ENCODE measurements at regions not wholly inside any gene's neighbourhood (a gene's known extent, or its start where the extent isn't known, plus 50 kb on each side); places are given as distances from the start of the nearest gene placed in this dataset.
"Not testable (repeated sequence)": the region's sequence is repeated elsewhere in the genome, so short reads cannot be mapped to it uniquely, and the experiment has no call there.

DNA sequence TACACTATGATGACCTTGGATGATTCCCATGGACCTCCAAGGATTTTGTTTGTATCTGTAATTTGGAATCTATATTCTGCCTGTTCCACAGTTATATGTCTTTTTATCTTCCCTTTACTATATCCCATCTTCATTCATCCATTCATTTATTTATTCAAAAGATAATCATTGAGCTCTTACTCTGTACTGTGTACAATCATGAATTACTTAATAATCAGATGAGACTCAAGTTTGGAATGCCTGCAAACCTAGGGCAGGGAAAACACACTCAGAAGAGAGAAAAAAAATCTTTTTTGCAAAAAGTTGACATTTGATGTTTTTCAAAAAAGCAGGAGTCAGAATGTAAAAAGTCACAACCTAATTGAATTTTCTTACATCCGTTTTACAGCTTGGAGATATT is 170.2 kb upstream of the GNAI1 start:
- ATAC-seq (ENCODE audit: low read depth) (no peak), DNase-seq (ENCODE audit: low spot score in 2 of 2) (no peak)
- H3K27ac Mint-ChIP-seq, result no peak overlapping the region
- H3K4me1 Mint-ChIP-seq, result no peaks in the 10 kb centered on the region
- no peaks in the 10 kb centered on the region for H3K36me3 Mint-ChIP-seq
- peaks cover 6% of the 10 kb centered on the region for H3K9me3 Mint-ChIP-seq
- H3K4me3 Mint-ChIP-seq, result no peak overlapping the region
- no peaks in the 10 kb centered on the region for H3K27me3 Mint-ChIP-seq

DNA sequence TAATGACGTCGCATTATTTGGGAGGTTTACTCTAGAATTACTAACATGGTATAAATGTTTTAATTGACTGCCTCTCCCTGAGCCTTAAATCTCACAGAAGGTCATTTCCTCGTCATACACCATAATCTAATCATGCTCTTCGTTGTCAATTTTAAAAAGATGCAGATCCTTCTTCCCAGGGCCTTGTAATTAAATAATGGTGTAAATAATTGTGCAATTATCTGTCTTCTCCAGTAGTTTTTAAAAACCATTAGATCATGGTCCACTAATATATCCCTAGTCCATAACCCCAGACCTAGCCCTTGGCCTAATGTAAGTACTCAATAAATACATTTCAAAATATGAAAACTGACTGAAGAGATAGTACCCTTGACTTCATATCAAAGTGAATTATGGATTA is 181.5 kb upstream of the GNAI1 start:
- no peaks in the 10 kb centered on the region for H3K36me3 Mint-ChIP-seq
- DNase-seq (ENCODE audit: low spot score in 2 of 2), result no peak

DNA sequence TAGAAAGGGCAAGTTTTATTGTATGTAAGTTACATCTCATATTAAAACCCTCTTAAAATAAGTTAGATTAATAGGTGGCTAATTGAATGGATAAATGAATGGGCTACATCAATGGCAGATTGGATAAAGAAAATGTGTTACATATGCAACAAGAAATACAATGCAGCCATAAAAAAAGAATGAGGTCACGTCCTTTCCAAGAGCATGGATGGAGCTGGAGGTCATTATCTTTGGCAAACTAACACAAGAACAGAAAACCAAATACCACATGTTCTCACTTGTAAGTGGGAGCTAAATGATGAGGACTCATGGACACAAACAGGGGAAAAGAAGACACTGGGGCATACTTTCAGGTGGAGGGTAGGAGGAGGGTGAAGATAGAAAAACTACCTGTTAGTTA is 182.2 kb upstream of the GNAI1 start:
- Mint-ChIP-seq H3K36me3 (no peaks in the 10 kb centered on the region), H3K9me3 (peaks cover 3% of the 10 kb centered on the region), H3K4me1 (no peaks in the 10 kb centered on the region), H3K27ac (no peak overlapping the region), H3K27me3 (no peaks in the 10 kb centered on the region), H3K4me3 (no peak overlapping the region)
- no peak for ATAC-seq (ENCODE audit: low read depth)
- no peak for DNase-seq (ENCODE audit: low spot score in 2 of 2)

More for the DNA sequence above, 181.5 kb upstream of the GNAI1 start:
- no peaks in the 10 kb centered on the region for H3K4me1 Mint-ChIP-seq
- H3K9me3 Mint-ChIP-seq, result peaks cover 3% of the 10 kb centered on the region
- no peaks in the 10 kb centered on the region for H3K27me3 Mint-ChIP-seq
- no peak for ATAC-seq (ENCODE audit: low read depth)
- no peak overlapping the region for H3K4me3 Mint-ChIP-seq
- no peak overlapping the region for H3K27ac Mint-ChIP-seq

DNA sequence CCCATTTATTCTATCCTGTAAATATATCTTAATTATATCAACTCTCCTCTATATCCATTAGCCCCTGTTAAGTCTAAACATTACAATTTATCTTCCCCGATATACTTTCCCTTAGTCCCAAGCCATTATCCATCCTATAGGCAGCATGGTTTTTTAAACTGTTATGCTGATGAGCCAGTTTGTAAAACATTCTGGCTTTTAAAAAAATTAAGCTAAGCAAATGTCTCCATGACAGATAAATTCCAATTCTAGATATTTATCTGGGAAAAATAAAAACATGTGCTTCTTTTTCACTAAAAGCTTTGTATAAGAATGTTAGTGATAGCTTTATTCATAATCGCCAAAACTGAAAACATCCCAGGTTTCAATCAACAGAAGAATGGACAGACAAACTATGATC is 183.2 kb upstream of the GNAI1 start:
- Mint-ChIP-seq H3K27me3 (no peaks in the 10 kb centered on the region), H3K4me1 (no peaks in the 10 kb centered on the region), H3K36me3 (no peaks in the 10 kb centered on the region), H3K9me3 (peaks cover 3% of the 10 kb centered on the region), H3K27ac (no peak overlapping the region), H3K4me3 (no peak overlapping the region)
- no peak for ATAC-seq (ENCODE audit: low read depth)
- no peak for DNase-seq (ENCODE audit: low spot score in 2 of 2)

DNA sequence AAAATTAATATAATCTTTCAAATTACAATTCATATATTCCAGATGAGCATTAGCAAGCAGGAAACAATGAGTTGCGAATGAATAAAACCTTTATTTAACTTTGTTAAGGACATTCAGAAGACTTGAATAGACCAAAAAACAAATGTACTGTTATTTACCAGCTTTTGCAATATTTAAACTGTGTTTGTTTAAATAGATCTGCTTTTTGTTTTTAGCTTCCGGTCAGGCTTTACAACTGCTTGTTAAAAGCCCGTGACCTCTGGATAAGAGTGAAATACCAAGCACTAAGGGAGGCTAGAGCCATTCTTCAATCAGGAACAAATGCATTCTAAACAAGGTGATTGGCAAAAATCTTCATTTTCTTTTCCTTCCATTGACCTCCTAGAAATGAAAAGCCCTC is 184.9 kb upstream of the GNAI1 start:
- Mint-ChIP-seq H3K27ac (no peak overlapping the region), H3K9me3 (peaks cover 1% of the 10 kb centered on the region), H3K36me3 (no peaks in the 10 kb centered on the region), H3K27me3 (no peaks in the 10 kb centered on the region), H3K4me1 (no peaks in the 10 kb centered on the region), H3K4me3 (no peak overlapping the region)
- DNase-seq (ENCODE audit: low spot score in 2 of 2) (no peak), ATAC-seq (ENCODE audit: low read depth) (no peak)

DNA sequence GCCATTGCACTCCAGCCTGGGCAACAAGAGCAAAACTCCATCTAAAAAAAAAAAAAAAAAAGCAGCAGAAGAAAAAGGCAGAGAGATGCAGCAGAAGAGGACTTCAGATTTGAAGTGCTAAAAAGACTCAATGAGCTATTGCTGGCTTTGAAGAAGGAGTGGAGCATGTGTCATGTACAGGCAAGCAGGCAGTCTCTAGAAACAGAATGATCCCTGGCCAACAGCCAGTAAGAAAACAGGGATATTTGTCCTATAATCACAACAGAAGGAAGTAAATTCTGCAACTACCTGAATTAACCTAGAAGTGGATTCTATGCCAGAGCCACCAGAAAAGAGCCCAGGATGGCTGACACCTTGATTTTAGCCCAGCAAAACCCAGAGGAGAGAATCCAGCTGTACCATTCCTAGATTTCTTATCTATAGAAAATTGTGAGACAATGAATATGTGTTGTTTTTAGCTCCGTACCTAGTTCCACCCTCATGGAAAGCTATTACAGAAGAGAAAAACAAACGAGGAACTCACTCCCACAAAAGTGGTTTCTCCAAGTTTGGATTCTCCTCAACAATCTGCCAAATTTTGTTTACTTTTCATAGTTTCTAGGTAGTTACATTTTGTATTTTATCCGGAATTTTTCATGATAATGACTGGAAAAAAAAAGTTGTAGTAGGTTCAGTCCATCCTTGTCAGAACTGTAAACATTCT is 198.2 kb upstream of the GNAI1 start:
- no peak overlapping the region for H3K4me3 Mint-ChIP-seq
- ATAC-seq (ENCODE audit: low read depth), result no peak
- H3K36me3 Mint-ChIP-seq, result no peaks in the 10 kb centered on the region
- DNase-seq (ENCODE audit: low spot score in 2 of 2), result no peak
- H3K9me3 Mint-ChIP-seq, result peaks cover 5% of the 10 kb centered on the region
- H3K27me3 Mint-ChIP-seq, result no peaks in the 10 kb centered on the region
- no peak overlapping the region for H3K27ac Mint-ChIP-seq
- H3K4me1 Mint-ChIP-seq, result no peaks in the 10 kb centered on the region

DNA sequence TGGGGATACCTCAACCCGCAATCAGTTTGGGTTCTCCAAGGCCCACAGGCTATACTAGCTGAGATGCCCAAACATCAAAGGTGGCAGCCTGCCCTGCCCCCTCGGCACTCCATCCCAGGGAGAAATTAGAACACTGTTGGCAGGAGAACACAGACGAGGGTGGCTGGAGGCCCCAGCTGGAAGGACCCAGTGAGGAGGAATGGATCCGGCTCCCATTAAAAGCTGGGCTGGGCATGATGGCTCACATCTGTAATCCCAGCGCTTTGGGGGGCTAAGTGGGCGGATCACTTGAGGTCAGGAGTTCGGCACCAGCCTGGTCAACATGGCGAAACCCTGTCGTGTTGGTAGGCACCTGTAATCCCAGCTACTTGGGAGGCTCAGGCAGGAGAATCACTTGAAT is 199.9 kb upstream of the GNAI1 start:
- Mint-ChIP-seq H3K9me3 (peaks cover 5% of the 10 kb centered on the region), H3K27ac (no peak overlapping the region), H3K36me3 (no peaks in the 10 kb centered on the region), H3K4me1 (no peaks in the 10 kb centered on the region), H3K27me3 (no peaks in the 10 kb centered on the region), H3K4me3 (no peak overlapping the region)
- no peak for ATAC-seq (ENCODE audit: low read depth)
- DNase-seq (ENCODE audit: low spot score in 2 of 2), result no peak

DNA sequence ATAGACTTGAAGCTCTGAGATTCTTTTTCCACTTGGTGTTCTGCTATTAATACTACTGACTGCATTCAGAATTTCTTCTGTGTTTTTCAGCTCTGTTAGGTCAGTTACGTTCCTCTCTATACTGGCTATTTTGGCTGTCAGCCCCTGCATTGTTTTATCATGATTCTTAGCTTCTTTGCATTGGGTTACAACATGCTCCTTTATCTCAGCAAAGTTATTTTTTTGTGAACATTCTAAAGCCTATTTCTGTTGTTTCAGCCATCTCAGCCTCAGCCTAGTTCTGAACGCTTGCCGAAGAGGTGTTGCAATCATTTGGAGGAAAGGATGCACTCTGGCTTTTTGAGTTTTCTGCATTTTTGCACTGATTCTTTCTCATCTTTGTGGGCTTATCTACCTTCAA is 201.5 kb upstream of the GNAI1 start:
- H3K9me3 Mint-ChIP-seq, result peaks cover 7% of the 10 kb centered on the region
- ATAC-seq (ENCODE audit: low read depth) (no peak), DNase-seq (ENCODE audit: low spot score in 2 of 2) (no peak)
- H3K4me3 Mint-ChIP-seq, result no peak overlapping the region
- no peaks in the 10 kb centered on the region for H3K36me3 Mint-ChIP-seq
- no peaks in the 10 kb centered on the region for H3K4me1 Mint-ChIP-seq
- no peak overlapping the region for H3K27ac Mint-ChIP-seq
- H3K27me3 Mint-ChIP-seq, result no peaks in the 10 kb centered on the region

DNA sequence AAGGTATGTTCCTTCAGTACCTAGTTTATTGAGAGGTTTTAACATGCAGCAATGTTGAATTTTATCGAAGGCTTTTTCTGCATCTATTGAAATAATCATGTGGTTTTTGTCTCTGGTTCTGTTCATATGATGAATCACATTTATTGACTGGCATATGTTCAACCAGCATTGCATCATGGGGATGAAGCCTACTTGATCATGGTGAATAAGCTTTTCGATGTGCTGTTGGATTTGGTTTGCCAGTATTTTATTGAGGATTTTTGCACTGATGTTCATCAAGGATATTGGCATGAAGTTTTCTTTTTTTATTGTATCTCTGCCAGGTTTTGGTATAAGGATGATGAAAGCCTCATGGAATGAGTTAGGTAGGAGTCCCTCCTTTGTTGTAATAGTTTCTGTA is 204.0 kb upstream of the GNAI1 start:
- H3K27me3 Mint-ChIP-seq, result no peaks in the 10 kb centered on the region
- DNase-seq (ENCODE audit: low spot score in 2 of 2) (no peak), ATAC-seq (ENCODE audit: low read depth) (no peak)
- H3K4me1 Mint-ChIP-seq, result no peaks in the 10 kb centered on the region
- no peak overlapping the region for H3K27ac Mint-ChIP-seq
- no peak overlapping the region for H3K4me3 Mint-ChIP-seq
- H3K36me3 Mint-ChIP-seq, result no peaks in the 10 kb centered on the region
- peaks cover 2% of the 10 kb centered on the region for H3K9me3 Mint-ChIP-seq

DNA sequence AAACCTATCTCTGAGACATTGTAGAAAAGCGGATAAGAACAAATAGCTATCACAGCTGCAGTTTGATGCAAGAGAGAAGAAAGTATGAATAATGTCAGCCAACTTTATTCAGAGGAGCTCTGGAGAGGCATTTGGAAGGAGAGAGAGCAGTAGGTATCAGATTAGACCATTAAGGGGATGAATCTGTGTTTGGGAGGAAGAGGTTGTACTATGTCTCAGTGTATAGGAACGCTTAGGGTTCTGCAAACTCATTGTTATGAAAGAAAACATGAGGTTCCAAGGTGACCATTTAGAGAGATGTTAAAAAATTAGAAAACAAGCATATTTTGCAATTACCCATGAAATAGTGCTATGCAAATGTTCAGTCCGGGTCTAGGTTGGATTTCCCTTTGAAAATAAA is 207.5 kb upstream of the GNAI1 start:
- ATAC-seq (ENCODE audit: low read depth), result no peak
- Mint-ChIP-seq H3K4me1 (no peaks in the 10 kb centered on the region), H3K27me3 (no peaks in the 10 kb centered on the region), H3K36me3 (no peaks in the 10 kb centered on the region), H3K27ac (no peak overlapping the region), H3K4me3 (no peak overlapping the region), H3K9me3 (peaks cover 4% of the 10 kb centered on the region)
- no peak for DNase-seq (ENCODE audit: low spot score in 2 of 2)

DNA sequence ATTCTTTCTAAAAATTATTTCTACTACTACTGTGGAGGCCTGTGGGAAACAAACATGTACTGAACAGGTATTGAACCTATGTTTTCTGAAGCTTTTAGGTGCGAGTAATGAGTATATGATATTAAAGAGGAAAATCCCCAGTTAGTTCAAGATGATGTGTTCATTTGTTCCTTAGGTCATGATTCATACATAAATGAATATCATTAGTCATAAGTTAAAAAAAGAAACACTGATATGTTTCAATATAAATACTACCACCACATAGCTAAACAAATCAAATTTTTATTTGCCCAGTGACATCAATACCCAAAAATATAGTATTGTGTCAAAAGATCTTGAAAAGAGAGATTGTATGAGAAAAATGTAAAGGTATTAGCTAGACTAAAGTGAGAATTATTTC is 210.7 kb upstream of the GNAI1 start:
- H3K9me3 Mint-ChIP-seq, result peaks cover 4% of the 10 kb centered on the region
- no peak for DNase-seq (ENCODE audit: low spot score in 2 of 2)
- H3K27me3 Mint-ChIP-seq, result no peaks in the 10 kb centered on the region
- no peak overlapping the region for H3K27ac Mint-ChIP-seq
- H3K4me1 Mint-ChIP-seq, result no peaks in the 10 kb centered on the region
- no peaks in the 10 kb centered on the region for H3K36me3 Mint-ChIP-seq
- ATAC-seq (ENCODE audit: low read depth), result no peak
- no peak overlapping the region for H3K4me3 Mint-ChIP-seq

DNA sequence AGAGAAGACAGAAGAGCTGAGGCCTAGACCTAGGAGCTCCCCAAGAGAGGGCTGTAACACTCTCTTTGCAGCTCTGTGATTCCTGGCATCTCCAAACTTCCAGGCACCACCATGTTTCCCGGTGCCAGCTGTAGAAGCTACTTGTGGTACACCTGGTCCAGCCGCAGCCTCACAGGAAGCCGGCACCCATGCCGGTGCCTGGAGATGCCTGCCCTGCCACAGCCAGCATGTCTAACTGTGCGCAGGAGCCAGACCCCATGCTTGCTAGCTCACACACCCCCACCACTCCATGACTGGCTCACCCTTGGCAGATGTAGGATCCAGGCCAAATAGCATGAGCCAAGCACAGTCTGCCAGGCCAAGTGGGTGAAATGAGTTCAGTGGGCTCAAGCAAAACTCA is 211.7 kb upstream of the GNAI1 start:
- ATAC-seq (ENCODE audit: low read depth), result no peak
- H3K4me3 Mint-ChIP-seq, result no peak overlapping the region
- H3K27me3 Mint-ChIP-seq, result no peaks in the 10 kb centered on the region

DNA sequence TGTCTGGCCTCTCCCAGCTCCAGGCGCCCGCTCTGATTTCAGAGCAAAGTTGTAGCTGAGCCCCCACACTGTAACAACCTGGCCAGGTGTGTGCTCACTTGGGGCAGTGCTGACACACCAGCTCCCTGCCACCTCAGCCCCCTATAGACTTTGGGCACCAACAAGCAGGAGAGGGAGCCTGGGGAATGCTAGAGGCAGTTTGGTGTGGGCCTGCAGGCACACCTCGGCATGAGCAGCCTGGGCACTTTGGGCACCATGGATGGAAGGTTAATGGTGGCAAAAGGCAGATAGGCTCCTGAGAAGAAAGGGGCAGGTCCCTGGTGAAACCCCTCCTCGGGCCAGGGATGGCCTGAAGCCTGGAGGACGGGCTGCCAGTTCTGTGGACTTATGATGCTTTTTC is 212.7 kb upstream of the GNAI1 start:
- Mint-ChIP-seq H3K27me3 (no peaks in the 10 kb centered on the region), H3K9me3 (peaks cover 2% of the 10 kb centered on the region), H3K36me3 (no peaks in the 10 kb centered on the region), H3K4me1 (no peaks in the 10 kb centered on the region), H3K4me3 (no peak overlapping the region), H3K27ac (no peak overlapping the region)
- no peak for ATAC-seq (ENCODE audit: low read depth)
- no peak for DNase-seq (ENCODE audit: low spot score in 2 of 2)

More for the DNA sequence above, 211.7 kb upstream of the GNAI1 start:
- no peak for DNase-seq (ENCODE audit: low spot score in 2 of 2)
- peaks cover 2% of the 10 kb centered on the region for H3K9me3 Mint-ChIP-seq
- no peak overlapping the region for H3K27ac Mint-ChIP-seq
- no peaks in the 10 kb centered on the region for H3K4me1 Mint-ChIP-seq
- no peaks in the 10 kb centered on the region for H3K36me3 Mint-ChIP-seq

DNA sequence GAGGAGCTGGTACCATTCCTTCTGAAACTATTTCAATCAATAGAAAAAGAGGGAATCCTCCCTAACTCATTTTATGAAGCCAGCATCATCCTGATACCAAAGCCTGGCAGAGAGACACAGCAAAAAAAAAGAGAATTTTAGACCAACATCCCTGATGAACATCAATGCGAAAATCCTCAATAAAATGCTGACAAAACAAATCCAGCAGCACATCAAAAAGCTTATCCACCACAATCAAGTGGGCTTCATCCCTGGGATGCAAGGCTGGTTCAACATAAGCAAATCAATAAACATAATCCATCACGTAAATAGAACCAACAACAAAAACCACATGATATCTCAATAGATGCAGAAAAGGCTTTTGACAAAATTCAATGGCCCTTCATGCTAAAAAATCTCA is 216.0 kb upstream of the GNAI1 start:
- not testable (repeated sequence) for DNase-seq (ENCODE audit: low spot score in 2 of 2); H3K27me3 Mint-ChIP-seq; ATAC-seq (ENCODE audit: low read depth); H3K4me3 Mint-ChIP-seq; H3K4me1 Mint-ChIP-seq; H3K27ac Mint-ChIP-seq; H3K9me3 Mint-ChIP-seq; H3K36me3 Mint-ChIP-seq

DNA sequence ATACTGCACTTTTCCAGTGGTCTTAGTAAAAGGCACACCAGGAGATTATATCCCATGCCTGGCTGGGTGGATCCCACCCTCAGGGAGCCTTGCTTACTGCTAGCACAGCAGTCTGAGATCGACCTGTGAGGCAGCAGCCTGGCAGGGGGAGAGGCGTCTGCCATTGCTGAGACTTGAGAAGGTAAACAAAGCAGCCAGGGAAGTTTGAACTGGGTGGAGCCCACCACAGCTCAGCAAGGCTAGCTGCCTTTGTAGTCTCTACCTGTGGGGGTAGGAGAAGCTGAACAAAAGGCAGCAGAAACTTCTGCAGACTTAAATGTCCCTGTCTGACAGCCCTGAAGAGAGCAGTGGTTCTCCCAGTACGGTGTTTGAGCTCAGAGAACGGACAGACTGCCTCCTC is 219.3 kb upstream of the GNAI1 start:
- H3K4me1 Mint-ChIP-seq; DNase-seq (ENCODE audit: low spot score in 2 of 2); H3K27me3 Mint-ChIP-seq; H3K9me3 Mint-ChIP-seq; ATAC-seq (ENCODE audit: low read depth); H3K4me3 Mint-ChIP-seq; H3K27ac Mint-ChIP-seq; H3K36me3 Mint-ChIP-seq: not testable (repeated sequence)
